ENCODE measurements at regions not wholly inside any gene's neighbourhood (a gene's known extent, or its start where the extent isn't known, plus 50 kb on each side); places are given as distances from the start of the nearest gene placed in this dataset.

DNA sequence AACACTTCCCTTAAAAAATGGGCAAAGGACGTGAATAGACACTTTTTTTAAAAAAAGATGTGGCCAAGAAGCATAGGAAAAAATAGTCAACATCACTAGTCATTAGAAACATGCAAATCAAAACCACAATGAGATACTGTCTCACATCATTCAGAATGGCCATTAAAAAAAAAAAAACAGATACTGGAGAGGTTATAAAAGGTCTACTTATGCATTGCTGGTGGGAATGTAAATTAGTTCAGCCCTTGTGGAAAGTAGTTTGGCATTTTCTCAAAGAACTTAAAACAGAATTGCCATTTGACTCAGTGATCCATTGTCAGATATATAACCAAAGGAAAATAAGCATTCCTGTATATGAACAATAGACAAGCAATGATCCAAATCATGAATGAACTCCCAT, 352.8 kb upstream of the EPHA5 start:
- Histone ChIP-seq H3K27me3 (no peaks in the 10 kb centered on the region), H3K4me3 (no peak overlapping the region), H3K9me3 (no peaks in the 10 kb centered on the region), H3K36me3 (no peaks in the 10 kb centered on the region), H3K27ac (no peak overlapping the region), H3K4me1 (no peaks in the 10 kb centered on the region), H3K9ac (ENCODE audit: low read depth in 2 of 2, low read length in 2 of 2) (no peak overlapping the region)
- TF ChIP-seq, protein P1, sequence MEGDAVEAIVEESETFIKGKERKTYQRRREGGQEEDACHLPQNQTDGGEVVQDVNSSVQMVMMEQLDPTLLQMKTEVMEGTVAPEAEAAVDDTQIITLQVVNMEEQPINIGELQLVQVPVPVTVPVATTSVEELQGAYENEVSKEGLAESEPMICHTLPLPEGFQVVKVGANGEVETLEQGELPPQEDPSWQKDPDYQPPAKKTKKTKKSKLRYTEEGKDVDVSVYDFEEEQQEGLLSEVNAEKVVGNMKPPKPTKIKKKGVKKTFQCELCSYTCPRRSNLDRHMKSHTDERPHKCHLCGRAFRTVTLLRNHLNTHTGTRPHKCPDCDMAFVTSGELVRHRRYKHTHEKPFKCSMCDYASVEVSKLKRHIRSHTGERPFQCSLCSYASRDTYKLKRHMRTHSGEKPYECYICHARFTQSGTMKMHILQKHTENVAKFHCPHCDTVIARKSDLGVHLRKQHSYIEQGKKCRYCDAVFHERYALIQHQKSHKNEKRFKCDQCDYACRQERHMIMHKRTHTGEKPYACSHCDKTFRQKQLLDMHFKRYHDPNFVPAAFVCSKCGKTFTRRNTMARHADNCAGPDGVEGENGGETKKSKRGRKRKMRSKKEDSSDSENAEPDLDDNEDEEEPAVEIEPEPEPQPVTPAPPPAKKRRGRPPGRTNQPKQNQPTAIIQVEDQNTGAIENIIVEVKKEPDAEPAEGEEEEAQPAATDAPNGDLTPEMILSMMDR (IDR thresholded peaks at IDR 0.05) = no peak
- intact Hi-C loops (cut with DNase I) = no loop called here
- no peak for DNase-seq

DNA sequence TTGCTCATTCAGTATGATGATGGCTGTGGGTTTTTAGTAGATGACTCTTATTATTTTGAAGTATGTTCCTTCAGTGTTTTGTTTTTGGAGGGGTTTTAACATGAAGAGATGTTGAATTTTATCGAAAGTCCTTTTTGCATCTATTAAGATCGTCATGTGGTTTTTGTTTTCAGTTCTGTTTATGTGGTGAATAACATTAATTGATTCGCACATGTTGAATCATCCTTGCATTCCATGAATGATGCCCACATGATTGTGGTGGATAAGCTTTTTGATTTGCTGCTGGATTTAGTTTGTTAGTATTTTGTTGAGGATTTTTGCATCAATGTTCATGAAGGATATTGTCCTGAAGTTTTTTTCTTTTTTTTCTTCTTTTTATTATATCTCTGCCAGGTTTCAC, 347.4 kb upstream of the EPHA5 start:
- Histone ChIP-seq H3K9me3 (no peaks in the 10 kb centered on the region), H3K36me3 (no peaks in the 10 kb centered on the region), H3K4me3 (no peak overlapping the region), H3K27ac (no peak overlapping the region), H3K27me3 (no peaks in the 10 kb centered on the region), H3K9ac (ENCODE audit: low read depth in 2 of 2, low read length in 2 of 2) (no peak overlapping the region), H3K4me1 (no peaks in the 10 kb centered on the region)
- intact Hi-C loops (cut with DNase I) = no loop called here
- TF ChIP-seq, protein P1 (IDR thresholded peaks at IDR 0.05) = no peak
- no peak for DNase-seq

DNA sequence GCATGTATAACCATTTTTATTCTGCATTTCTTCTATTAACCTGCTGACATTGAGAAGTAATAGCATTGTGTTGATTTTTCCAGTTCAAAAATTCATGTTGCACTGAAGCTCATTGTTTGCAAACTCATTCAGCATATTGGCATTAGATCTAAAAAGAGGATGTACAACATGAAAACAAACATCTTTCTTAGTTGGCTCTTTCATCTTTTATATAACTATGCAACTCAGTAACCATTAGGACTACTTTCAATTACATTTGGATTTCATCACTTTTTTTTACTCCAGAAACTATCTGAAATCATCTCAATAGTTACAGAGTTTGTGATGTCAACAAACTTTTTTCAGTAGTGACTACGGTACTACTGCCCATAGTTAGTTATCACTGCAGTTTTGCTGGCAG, 346.0 kb upstream of the EPHA5 start:
- Histone ChIP-seq H3K36me3 (no peaks in the 10 kb centered on the region), H3K27me3 (no peaks in the 10 kb centered on the region), H3K27ac (no peak overlapping the region), H3K9me3 (no peaks in the 10 kb centered on the region), H3K4me3 (no peak overlapping the region), H3K9ac (ENCODE audit: low read depth in 2 of 2, low read length in 2 of 2) (no peak overlapping the region), H3K4me1 (no peaks in the 10 kb centered on the region)
- intact Hi-C loops (cut with DNase I) = no loop called here
- TF ChIP-seq, protein P1 (IDR thresholded peaks at IDR 0.05) = no peak
- DNase-seq = no peak

DNA sequence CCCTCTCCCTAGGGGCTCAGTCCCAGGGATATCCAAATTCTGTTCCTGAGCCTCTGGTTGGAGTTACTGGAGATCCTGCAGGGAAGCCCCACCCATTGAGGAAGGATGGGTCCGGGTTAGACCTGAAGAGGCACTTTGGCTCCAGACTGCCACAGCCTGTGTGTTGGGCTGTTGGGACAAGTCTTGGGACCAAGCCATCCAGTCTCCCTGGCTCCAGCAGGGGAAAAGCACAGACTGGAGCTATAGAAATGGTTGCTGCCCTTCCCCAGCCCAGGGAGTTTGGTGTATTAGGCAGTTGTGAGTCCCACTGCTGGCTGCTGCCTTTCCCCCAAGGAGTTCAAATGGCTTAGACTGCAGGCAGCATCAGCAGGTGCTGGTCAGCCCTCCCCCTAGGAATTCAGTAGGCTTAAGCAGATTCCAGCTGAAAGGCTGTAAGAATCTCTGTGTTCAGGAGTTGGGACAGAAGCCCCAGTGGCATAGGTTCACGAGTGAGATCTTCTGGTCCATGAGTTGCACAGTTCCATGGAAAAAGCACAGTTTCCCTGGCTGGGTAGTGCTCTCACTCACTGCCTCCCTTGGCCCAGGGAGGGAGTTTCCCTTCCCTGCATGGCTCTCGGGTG, 344.0 kb upstream of the EPHA5 start:
- DNase-seq = no peak
- H3K9ac ChIP-seq (ENCODE audit: low read depth in 2 of 2, low read length in 2 of 2) = no peak overlapping the region

DNA sequence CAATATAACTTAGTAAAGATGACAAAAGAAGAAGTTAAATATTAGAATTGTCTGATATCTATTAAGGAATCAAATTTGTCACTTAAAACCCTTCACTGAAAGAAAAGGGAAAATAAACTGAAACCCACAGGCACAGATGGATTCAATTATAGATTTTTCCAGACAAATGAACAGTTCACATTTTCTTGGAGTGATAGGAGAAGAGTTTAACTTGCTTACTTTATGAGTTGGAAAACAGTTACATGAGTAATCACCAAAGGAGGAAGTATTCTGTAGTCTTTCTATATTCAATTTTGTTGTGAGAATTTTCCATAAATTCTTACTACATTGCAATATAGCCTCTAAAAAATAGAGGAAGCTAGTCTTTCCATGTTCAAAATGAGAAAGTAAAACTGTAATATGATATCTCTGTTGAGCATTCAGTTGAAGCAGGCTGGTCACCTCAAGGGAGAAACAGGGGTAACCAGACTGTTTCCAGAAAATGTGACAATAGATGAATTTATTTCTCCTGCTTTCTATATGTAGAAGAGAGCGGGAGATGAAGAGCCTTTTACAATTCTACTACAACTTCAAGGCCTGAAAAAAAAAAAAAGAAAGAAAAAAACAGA, 330.3 kb upstream of the EPHA5 start:
- intact Hi-C loops (cut with DNase I) = no loop called here
- TF ChIP-seq, protein P1 (IDR thresholded peaks at IDR 0.05) = no peak
- no peaks in the 10 kb centered on the region for H3K9me3 ChIP-seq

More for the DNA sequence above, 344.0 kb upstream of the EPHA5 start:
- Histone ChIP-seq H3K9me3 (no peaks in the 10 kb centered on the region), H3K27me3 (no peaks in the 10 kb centered on the region), H3K4me1 (no peaks in the 10 kb centered on the region), H3K36me3 (no peaks in the 10 kb centered on the region), H3K27ac (no peak overlapping the region), H3K4me3 (no peak overlapping the region)
- TF ChIP-seq, protein P1 (IDR thresholded peaks at IDR 0.05) = no peak
- intact Hi-C loops (cut with DNase I) = no loop called here

More for the DNA sequence above, 330.3 kb upstream of the EPHA5 start:
- Histone ChIP-seq H3K36me3 (no peaks in the 10 kb centered on the region), H3K4me1 (no peaks in the 10 kb centered on the region), H3K27me3 (no peaks in the 10 kb centered on the region), H3K4me3 (no peak overlapping the region), H3K27ac (no peak overlapping the region), H3K9ac (ENCODE audit: low read depth in 2 of 2, low read length in 2 of 2) (no peak overlapping the region)
- no peak for DNase-seq

Data from colonic mucosa (tissue), 4 donors.